Inflammatory macrophage treated with lipopolysaccharide for 4 hours (primary cell): ENCODE measurements at regions not wholly inside any gene's neighbourhood (a gene's known extent, or its start where the extent isn't known, plus 50 kb on each side); places are given as distances from the start of the nearest gene placed in this dataset.
"Not testable (repeated sequence)": the region's sequence is repeated elsewhere in the genome, so short reads cannot be mapped to it uniquely, and the experiment has no call there.

Source experiments
- DNase-seq: peaks from one replicate; pipeline ENCODE4 v3.0.0-alpha.2; 2020

DNA sequence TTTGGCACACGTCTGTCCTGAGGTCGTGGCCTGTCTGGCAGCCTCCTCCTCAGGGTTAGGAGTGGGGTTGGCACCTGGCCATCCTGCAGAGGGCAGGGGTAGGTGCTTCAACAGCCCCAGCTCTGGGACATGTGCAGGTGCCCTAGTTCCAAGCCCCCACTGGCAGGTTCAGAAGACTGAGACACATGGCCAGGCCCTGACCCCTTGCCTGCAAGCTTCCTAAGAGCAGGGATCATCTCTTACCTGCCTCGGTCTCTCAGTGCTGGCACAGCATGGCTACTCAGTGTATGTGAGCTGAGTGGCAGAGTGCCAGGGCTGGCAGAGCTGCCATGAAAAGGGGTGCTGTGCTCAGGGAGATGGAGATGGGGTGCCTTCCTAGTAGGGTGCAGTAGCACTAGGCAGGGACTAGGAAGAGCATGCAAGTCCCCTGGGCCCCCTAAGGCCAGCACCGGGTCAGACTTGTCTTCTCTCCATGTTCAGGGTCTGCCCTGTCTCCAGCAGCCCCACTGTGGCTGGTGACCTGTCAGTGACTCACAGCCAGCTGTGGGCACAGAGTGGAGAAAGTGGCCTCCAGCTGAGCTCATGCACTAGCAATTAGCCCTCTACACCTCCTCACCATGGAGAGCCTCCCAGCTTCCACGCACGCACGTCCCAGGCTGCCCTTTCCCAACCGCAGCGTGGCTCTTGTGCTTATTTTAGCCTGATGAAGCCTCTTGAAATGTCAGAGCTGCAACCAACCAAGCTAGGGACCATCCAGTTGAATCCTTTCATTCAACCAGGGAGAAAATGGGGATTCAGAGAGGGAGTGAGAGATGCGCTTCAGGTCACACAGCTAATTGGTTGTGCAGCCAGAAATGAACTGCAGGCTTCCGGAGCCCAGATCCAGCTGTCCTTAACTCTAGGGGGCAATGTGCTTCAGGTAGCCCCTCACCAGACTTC, 116.6 kb downstream of the MRPL14 start:
- peak; percentile 85 for DNase-seq

- DNase-seq: no peak
These were observed 117.6 kb downstream of the MRPL14 start for GRCh38 chr6:44009425-44010321.

DNA sequence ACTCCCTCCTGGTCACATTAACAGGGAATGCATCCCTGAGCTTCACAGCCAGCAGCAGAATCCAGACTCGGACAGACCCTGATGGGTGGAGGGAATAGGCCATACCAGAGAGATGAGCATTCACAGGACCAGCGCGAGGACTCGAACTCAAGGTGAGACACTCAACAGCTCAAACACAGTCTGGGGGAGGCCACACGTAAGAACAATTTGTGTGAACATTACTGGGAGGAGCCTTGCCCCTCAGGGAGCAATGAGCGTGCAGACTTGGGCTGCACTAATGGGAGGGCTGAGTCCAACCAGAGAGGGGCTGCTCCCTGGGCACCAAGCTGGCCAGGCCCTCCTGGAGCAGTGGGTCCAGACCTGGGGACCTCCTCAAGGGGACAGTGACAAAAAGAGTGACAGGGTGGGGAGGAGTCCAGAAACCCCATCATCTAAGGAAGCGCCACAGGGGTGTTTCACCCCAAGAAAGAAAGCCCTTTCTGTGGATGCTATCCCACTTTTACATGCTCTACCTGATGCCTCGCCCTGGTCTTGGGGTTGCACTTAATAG, 118.4 kb downstream of the MRPL14 start:
- no peak for DNase-seq

DNA sequence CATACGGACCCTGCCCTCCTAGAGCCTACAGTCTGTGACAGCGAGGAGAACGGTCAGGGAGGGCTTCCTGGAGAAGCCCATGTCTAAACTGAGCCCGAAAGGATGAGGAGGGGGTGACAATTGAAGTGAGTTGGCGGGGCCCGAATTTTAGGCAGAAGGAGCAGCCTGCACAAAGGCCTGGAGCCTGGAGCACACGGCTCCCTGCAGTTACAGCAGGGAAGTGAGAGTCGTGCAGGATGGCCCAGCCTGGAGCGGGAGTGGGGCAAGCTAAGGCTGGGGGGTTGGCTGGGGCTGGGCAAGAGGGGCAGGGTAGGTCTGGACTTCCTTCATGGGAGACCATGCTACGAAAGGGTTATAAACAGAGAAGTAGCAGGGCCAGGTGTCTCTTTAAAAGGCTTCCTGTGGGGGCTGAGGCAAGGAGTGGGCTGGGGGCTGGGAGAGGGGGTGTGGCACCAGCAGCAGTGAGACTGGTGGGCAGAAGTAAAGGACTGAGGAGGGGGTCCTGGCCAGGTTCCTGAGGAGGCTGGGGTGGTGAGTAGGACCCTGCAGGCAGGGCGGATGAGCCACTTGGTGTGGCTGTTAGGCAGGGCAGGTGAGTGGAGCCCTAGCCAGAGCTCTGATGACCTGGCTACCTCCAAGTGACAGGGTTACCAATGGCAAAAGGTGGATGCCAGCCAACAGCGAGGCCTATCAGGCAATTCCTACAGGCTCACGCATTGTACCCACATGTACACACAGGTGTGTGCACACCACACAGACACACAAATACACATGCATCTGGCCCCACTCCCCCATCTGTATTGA, 119.2 kb downstream of the MRPL14 start:
- no peak for DNase-seq

GRCh38 chr6:44006872-44007303, 120.4 kb downstream of the MRPL14 start:
- no peak for DNase-seq

GRCh38 chr6:44006123-44006871, 121.0 kb downstream of the MRPL14 start:
- DNase-seq: no peak

DNA sequence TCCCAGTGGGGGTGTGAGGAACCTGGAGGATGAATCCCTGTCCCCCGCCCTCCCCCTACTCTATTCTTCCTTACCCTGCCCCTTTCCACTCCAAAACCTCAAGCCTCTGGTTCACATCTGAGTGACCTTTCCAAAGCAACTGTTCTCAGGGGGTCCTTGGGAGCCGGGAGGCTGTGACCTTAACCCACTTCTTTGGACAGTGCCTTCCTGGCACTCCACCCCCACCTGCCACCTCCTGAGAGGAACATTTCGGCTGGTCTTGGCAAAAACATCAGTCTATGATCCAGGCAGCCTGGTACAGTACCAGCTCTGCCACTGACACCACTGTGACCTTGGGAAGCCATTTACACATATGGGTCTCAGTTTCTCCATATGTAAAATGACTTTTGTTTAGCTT, 121.7 kb downstream of the MRPL14 start:
- no peak for DNase-seq

GRCh38 chr6:44004625-44005506, 122.4 kb downstream of the MRPL14 start:
- no peak for DNase-seq

DNA sequence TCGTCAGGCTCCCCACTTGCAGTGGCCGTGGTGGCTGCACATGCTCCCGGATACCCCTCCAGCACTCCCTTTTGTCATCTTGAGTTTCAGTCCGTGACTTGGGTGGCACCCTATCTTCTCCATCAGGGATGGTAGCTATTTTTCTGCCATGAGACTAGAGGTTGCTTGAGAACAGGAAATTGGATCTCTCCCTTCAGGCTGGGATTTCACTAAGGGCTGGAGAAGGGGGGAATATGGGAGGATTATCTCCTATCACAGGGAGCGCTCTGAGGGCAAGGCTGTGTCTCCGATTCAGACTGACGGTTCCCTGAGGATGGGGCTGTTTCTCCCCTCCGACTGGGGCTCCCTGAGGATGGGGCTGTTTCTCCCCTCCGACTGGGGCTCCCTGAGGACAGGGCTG, 123.1 kb downstream of the MRPL14 start:
- DNase-seq: no peak

- no peak for DNase-seq
These were observed 123.7 kb downstream of the MRPL14 start for GRCh38 chr6:44003345-44004061.

- DNase-seq: peak; percentile 65
These were observed 124.5 kb downstream of the MRPL14 start for GRCh38 chr6:44002593-44003344.

DNA sequence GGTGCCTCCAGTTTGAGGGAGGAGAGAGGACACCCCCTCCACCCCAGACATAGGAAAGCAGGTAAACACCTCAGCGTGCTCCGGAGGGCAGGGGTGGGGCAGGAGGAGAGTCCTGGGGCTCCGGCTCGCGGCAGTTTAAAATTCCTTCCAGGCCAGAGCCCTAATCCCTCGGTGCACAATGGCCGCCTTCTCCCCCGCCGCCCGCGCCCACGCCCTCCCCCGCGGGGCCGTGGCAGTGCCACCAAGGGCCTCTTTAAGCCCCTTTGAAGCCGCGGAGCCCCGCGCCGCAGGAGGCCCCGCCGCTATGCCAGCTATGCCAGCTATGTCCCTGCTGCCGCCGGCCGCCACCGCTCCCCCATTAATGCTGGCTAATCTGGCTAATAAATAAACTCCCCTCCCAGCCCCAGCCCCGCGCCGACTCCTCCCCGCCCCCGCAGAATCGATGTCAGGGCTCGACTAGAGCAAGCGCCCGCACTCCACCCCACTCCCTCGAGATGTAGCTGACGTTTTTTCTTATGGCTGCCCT, 125.1 kb downstream of the MRPL14 start:
- DNase-seq: peak; percentile 29

DNA sequence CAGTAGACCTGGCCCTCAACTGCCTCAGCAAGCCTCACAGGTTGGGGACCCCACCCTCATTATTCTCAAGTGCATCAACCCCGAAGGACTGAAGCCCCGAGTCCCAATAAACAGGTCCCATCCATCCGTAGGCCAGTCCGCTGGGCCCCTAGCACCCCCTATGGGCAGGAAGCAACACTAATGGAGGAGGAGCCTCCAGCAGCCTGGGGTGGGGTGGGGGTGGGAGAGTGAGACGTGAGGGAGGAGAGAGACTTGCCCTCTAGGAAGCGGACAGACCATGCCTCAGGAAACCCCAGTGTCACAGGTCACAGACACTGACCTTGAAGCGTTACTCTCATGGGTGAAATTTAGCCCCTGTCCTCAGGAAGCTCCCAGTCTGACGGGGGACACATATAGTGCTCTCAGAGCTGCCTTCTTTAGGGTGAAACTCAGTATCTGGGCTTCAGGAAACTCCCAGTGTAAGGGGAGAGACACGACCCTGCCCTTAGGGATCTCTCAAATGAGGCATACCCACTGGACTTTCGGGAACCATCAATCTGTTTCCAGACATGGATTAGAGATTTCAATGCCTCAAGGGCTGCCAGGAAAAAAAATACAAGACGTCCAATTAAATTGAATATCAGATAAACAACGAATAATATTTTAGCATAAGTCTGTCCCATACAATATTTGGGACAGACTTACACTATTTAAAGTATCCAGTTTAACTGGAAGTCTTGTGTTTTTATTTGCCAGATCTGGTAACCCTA, 125.8 kb downstream of the MRPL14 start:
- DNase-seq: peak; percentile 22

DNA sequence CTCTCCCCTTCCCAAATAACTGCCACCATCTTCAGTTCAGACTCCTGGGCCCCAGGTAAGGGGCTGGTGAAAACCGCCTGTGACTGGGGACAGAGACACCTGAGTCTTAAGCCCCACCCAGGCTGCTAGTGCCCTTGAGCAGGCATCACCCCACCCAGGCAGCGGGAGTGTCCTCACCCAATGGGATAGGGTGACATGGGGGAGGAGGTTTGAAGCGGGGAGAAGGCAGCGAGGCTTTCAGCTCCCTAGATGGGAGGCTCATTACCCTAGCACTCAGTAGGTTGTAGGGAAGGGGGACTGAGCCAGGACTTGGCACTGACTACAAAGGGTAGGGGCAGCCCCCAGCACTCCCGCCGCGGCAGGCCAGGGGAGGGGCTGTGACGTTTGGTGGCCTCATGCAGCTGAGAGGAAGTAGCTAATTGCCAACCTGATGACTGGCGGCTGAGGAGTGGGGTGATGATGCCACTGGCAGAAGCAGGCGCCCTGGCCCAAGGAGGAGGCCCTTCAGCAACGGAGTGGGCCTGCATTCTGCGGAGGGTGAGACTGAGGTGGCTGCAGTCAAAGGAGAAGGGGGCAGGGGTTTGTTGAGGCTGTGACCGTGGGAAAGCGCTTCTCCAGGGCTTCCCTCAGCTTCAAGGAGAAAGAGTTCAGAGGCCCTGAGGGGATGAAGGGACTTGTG, 126.9 kb downstream of the MRPL14 start:
- DNase-seq: peak; percentile 81

DNA sequence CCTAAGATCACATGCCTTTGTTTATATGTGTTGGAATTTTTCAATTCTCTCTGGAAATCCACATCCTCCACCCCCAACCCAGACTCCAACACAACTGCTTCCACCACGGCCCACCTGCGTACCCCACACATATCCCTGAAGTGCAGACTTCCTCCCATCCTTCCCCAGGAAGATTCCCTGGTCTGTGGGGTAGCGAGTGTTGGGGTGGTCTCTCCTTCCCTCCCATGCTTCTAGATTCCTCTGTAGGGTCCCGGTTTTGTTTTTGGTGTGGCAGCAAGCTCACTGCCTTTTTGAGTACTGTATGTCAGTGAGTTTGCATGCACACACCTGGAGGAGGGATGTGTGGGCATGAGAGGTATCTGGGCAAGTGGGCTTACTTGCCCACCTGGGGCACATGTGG, 127.6 kb downstream of the MRPL14 start:
- no peak for DNase-seq

DNA sequence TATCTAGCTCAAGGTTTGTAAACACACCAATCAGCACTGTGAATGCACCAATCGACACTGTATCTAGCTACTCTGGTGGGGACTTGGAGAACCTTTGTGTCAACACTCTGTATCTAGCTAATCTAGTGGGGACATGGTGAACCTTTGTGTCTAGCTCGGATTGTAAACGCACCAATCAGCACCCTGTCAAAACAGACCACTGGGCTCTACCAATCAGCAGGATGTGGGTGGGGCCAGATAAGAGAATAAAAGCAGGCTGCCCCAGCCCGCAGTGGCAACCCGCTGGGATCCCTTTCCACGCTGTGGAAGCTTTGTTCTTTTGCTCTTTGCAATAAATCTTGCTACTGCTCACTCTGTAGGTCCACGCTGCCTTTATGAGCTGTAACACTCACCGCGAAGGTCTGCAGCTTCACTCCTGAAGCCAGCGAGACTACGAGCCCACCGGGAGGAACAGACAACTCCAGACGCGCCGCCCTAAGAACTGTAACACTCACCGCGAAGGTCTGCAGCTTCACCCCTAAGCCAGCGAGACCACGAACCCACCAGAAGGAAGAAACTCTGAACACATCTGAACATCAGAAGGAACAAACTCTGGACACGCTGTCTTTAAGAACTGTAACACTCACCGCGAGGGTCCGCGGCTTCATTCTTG, 128.5 kb downstream of the MRPL14 start:
- DNase-seq: not testable (repeated sequence)

- DNase-seq: not testable (repeated sequence)
These were observed 129.2 kb downstream of the MRPL14 start for GRCh38 chr6:43997990-43998585.
